Activated T-helper 1 cell treated with Interleukin-2 at 50 U/mL for 16 hours (primary cell): ENCODE measurements at regions not wholly inside any gene's neighbourhood (a gene's known extent, or its start where the extent isn't known, plus 50 kb on each side); places are given as distances from the start of the nearest gene placed in this dataset.
"Not testable (repeated sequence)": the region's sequence is repeated elsewhere in the genome, so short reads cannot be mapped to it uniquely, and the experiment has no call there.

Source experiments
- DNase-seq: peaks from one replicate; pipeline ENCODE4 v3.0.0-alpha.2; 2020; ENCODE audit warnings: low read depth

GRCh38 chr1:181172082-181172481, 83.6 kb downstream of the IER5 start:
- DNase-seq, result no peak

GRCh38 chr1:181173761-181174447, 85.4 kb downstream of the IER5 start:
- DNase-seq, result no peak

- no peak for DNase-seq
Observed at GRCh38 chr1:181174861-181175260, 86.4 kb downstream of the IER5 start.

- no peak for DNase-seq
Observed at GRCh38 chr1:181175356-181175910, 86.9 kb downstream of the IER5 start.

GRCh38 chr1:181175955-181176354, 87.5 kb downstream of the IER5 start:
- DNase-seq, result no peak

- no peak for DNase-seq
Observed at GRCh38 chr1:181178241-181178879, 89.9 kb downstream of the IER5 start.

- DNase-seq, result no peak
Observed at GRCh38 chr1:181179279-181179986, 90.9 kb downstream of the IER5 start.

- DNase-seq, result no peak
Observed at GRCh38 chr1:181179987-181180365, 91.5 kb downstream of the IER5 start.

- DNase-seq, result no peak
Observed at GRCh38 chr1:181180407-181181031, 92.0 kb downstream of the IER5 start.

GRCh38 chr1:181181792-181182585, 93.5 kb downstream of the IER5 start:
- no peak for DNase-seq

- no peak for DNase-seq
Observed at GRCh38 chr1:181184621-181185020, 96.1 kb downstream of the IER5 start.

- no peak for DNase-seq
Observed at GRCh38 chr1:181185461-181185860, 97.0 kb downstream of the IER5 start.

- DNase-seq, result not testable (repeated sequence)
Observed at GRCh38 chr1:181186133-181186532, 97.6 kb downstream of the IER5 start.

- DNase-seq, result no peak
Observed at GRCh38 chr1:181187337-181188126, 99.0 kb downstream of the IER5 start.

- no peak for DNase-seq
Observed at GRCh38 chr1:181189245-181189644, 100.7 kb downstream of the IER5 start.

GRCh38 chr1:181189691-181190363, 101.3 kb downstream of the IER5 start:
- DNase-seq, result peak; percentile 72

GRCh38 chr1:181190364-181191035, 102.0 kb downstream of the IER5 start:
- DNase-seq, result no peak

GRCh38 chr1:181191494-181192040, 103.1 kb downstream of the IER5 start:
- DNase-seq, result no peak

- DNase-seq, result no peak
Observed at GRCh38 chr1:181192316-181192715, 103.8 kb downstream of the IER5 start.
